GM12864 (cell line): ENCODE measurements at regions not wholly inside any gene's neighbourhood (a gene's known extent, or its start where the extent isn't known, plus 50 kb on each side); places are given as distances from the start of the nearest gene placed in this dataset.

Experiments
- DNase-seq: peaks from one replicate; pipeline ENCODE4 v3.0.0-alpha.2; 2011; ENCODE audit warnings: low read depth
- H3K4me3 ChIP-seq: 2 replicates; pipeline ENCODE4 v1.5.1; 2011; ENCODE audit warnings: mild to moderate bottlenecking, low read depth, low read length, control low read depth
- CTCF ChIP-seq: IDR thresholded peaks from 2 replicates; pipeline ENCODE4 v1.5.1; 2011; ENCODE audit warnings: low read depth, mild to moderate bottlenecking, moderate library complexity, low read length, control low read depth, inconsistent platforms; ENCODE audit errors: missing control alignments

GRCh38 chr3:74115906-74116305 is 491.2 kb upstream of the PDZRN3 start:
- DNase-seq: no peak
- TF ChIP-seq CTCF: no peak
- no peak overlapping the region for H3K4me3 ChIP-seq

- TF ChIP-seq CTCF: no peak
- DNase-seq: no peak
- no peak overlapping the region for H3K4me3 ChIP-seq
Measured at GRCh38 chr3:74107451-74107850, 482.7 kb upstream of the PDZRN3 start.

- TF ChIP-seq CTCF: no peak
Measured at GRCh38 chr3:74106925-74107324, 482.2 kb upstream of the PDZRN3 start.

GRCh38 chr3:74091204-74091603 is 466.5 kb upstream of the PDZRN3 start:
- H3K4me3 ChIP-seq: no peak overlapping the region
- no peak for DNase-seq
- TF ChIP-seq CTCF: no peak

More at GRCh38 chr3:74106925-74107324, 482.2 kb upstream of the PDZRN3 start:
- no peak for DNase-seq
- no peak overlapping the region for H3K4me3 ChIP-seq

GRCh38 chr3:74089814-74090213 is 465.1 kb upstream of the PDZRN3 start:
- no peak overlapping the region for H3K4me3 ChIP-seq
- DNase-seq: no peak
- no peak for TF ChIP-seq CTCF

GRCh38 chr3:74080056-74080461 is 455.3 kb upstream of the PDZRN3 start:
- H3K4me3 ChIP-seq: no peak overlapping the region
- no peak for DNase-seq
- TF ChIP-seq CTCF: no peak

GRCh38 chr3:74075241-74075640 is 450.5 kb upstream of the PDZRN3 start:
- H3K4me3 ChIP-seq: no peak overlapping the region
- no peak for TF ChIP-seq CTCF
- no peak for DNase-seq
